ENCODE measurements at regions not wholly inside any gene's neighbourhood (a gene's known extent, or its start where the extent isn't known, plus 50 kb on each side); places are given as distances from the start of the nearest gene placed in this dataset.
"Not testable (repeated sequence)": the region's sequence is repeated elsewhere in the genome, so short reads cannot be mapped to it uniquely, and the experiment has no call there.

- H3K9me3 Mint-ChIP-seq; H3K4me3 Mint-ChIP-seq; CTCF ChIA-PET (ENCODE audit: partially characterized antibody); POLR2A ChIA-PET (ENCODE audit: partially characterized antibody); H3K27ac Mint-ChIP-seq; H3K27ac ChIP-seq (ENCODE audit: low read depth, low read length); H3K4me1 Mint-ChIP-seq; H3K27me3 Mint-ChIP-seq; H3K27me3 ChIP-seq (ENCODE audit: insufficient read depth, low read length); intact Hi-C loops (cut with micrococcal nuclease); DNase-seq; H3K9me3 ChIP-seq (ENCODE audit: control insufficient read depth in 1 of 2, low read length in 2 of 2); H3K4me3 ChIP-seq (ENCODE audit: low read length in 2 of 2); H3K36me3 ChIP-seq (ENCODE audit: insufficient read depth, low read length); H3K36me3 Mint-ChIP-seq; H3K4me1 ChIP-seq (ENCODE audit: insufficient read depth, low read length): not testable (repeated sequence)
Measured at GRCh38 chr13:18706538-18706937, 475.1 kb downstream of the TUBA3C start.

GRCh38 chr13:18702464-18703247, 479.0 kb downstream of the TUBA3C start:
- CTCF ChIA-PET (ENCODE audit: partially characterized antibody); H3K9me3 Mint-ChIP-seq; H3K27ac Mint-ChIP-seq; H3K4me3 ChIP-seq (ENCODE audit: low read length in 2 of 2); H3K4me1 ChIP-seq (ENCODE audit: insufficient read depth, low read length); DNase-seq; H3K36me3 ChIP-seq (ENCODE audit: insufficient read depth, low read length); H3K27me3 Mint-ChIP-seq; H3K4me3 Mint-ChIP-seq; H3K27me3 ChIP-seq (ENCODE audit: insufficient read depth, low read length); intact Hi-C loops (cut with micrococcal nuclease); H3K9me3 ChIP-seq (ENCODE audit: control insufficient read depth in 1 of 2, low read length in 2 of 2); H3K27ac ChIP-seq (ENCODE audit: low read depth, low read length); POLR2A ChIA-PET (ENCODE audit: partially characterized antibody); H3K36me3 Mint-ChIP-seq; H3K4me1 Mint-ChIP-seq: not testable (repeated sequence)

- H3K4me1 Mint-ChIP-seq; H3K27me3 Mint-ChIP-seq; POLR2A ChIA-PET (ENCODE audit: partially characterized antibody); H3K27ac Mint-ChIP-seq; H3K27me3 ChIP-seq (ENCODE audit: insufficient read depth, low read length); H3K9me3 Mint-ChIP-seq; H3K36me3 Mint-ChIP-seq; intact Hi-C loops (cut with micrococcal nuclease); DNase-seq; CTCF ChIA-PET (ENCODE audit: partially characterized antibody); H3K9me3 ChIP-seq (ENCODE audit: control insufficient read depth in 1 of 2, low read length in 2 of 2); H3K36me3 ChIP-seq (ENCODE audit: insufficient read depth, low read length); H3K4me3 Mint-ChIP-seq; H3K4me1 ChIP-seq (ENCODE audit: insufficient read depth, low read length); H3K4me3 ChIP-seq (ENCODE audit: low read length in 2 of 2); H3K27ac ChIP-seq (ENCODE audit: low read depth, low read length): not testable (repeated sequence)
Measured at GRCh38 chr13:18698332-18698731, 483.3 kb downstream of the TUBA3C start.

- H3K4me3 ChIP-seq (ENCODE audit: low read length in 2 of 2); H3K4me3 Mint-ChIP-seq; H3K27ac ChIP-seq (ENCODE audit: low read depth, low read length); intact Hi-C loops (cut with micrococcal nuclease); H3K27ac Mint-ChIP-seq; H3K36me3 Mint-ChIP-seq; H3K4me1 ChIP-seq (ENCODE audit: insufficient read depth, low read length); POLR2A ChIA-PET (ENCODE audit: partially characterized antibody); H3K27me3 Mint-ChIP-seq; H3K9me3 ChIP-seq (ENCODE audit: control insufficient read depth in 1 of 2, low read length in 2 of 2); H3K9me3 Mint-ChIP-seq; H3K36me3 ChIP-seq (ENCODE audit: insufficient read depth, low read length); CTCF ChIA-PET (ENCODE audit: partially characterized antibody); H3K27me3 ChIP-seq (ENCODE audit: insufficient read depth, low read length); DNase-seq; H3K4me1 Mint-ChIP-seq: not testable (repeated sequence)
Measured at GRCh38 chr13:18697851-18698250, 483.8 kb downstream of the TUBA3C start.

GRCh38 chr13:18697221-18697620, 484.4 kb downstream of the TUBA3C start:
- H3K36me3 Mint-ChIP-seq; H3K4me1 ChIP-seq (ENCODE audit: insufficient read depth, low read length); H3K27ac Mint-ChIP-seq; H3K27me3 Mint-ChIP-seq; intact Hi-C loops (cut with micrococcal nuclease); H3K4me3 ChIP-seq (ENCODE audit: low read length in 2 of 2); DNase-seq; H3K4me1 Mint-ChIP-seq; CTCF ChIA-PET (ENCODE audit: partially characterized antibody); H3K36me3 ChIP-seq (ENCODE audit: insufficient read depth, low read length); H3K9me3 ChIP-seq (ENCODE audit: control insufficient read depth in 1 of 2, low read length in 2 of 2); H3K9me3 Mint-ChIP-seq; H3K27ac ChIP-seq (ENCODE audit: low read depth, low read length); POLR2A ChIA-PET (ENCODE audit: partially characterized antibody); H3K4me3 Mint-ChIP-seq; H3K27me3 ChIP-seq (ENCODE audit: insufficient read depth, low read length): not testable (repeated sequence)

- H3K9me3 ChIP-seq (ENCODE audit: control insufficient read depth in 1 of 2, low read length in 2 of 2); POLR2A ChIA-PET (ENCODE audit: partially characterized antibody); DNase-seq; H3K36me3 ChIP-seq (ENCODE audit: insufficient read depth, low read length); H3K27me3 ChIP-seq (ENCODE audit: insufficient read depth, low read length); H3K4me3 Mint-ChIP-seq; H3K27ac ChIP-seq (ENCODE audit: low read depth, low read length); CTCF ChIA-PET (ENCODE audit: partially characterized antibody); intact Hi-C loops (cut with micrococcal nuclease); H3K9me3 Mint-ChIP-seq; H3K36me3 Mint-ChIP-seq; H3K4me1 Mint-ChIP-seq; H3K27ac Mint-ChIP-seq; H3K4me3 ChIP-seq (ENCODE audit: low read length in 2 of 2); H3K27me3 Mint-ChIP-seq; H3K4me1 ChIP-seq (ENCODE audit: insufficient read depth, low read length): not testable (repeated sequence)
Measured at GRCh38 chr13:18677403-18677802, 504.2 kb downstream of the TUBA3C start.

GRCh38 chr13:18675268-18675667, 506.4 kb downstream of the TUBA3C start:
- H3K27ac ChIP-seq (ENCODE audit: low read depth, low read length); H3K9me3 Mint-ChIP-seq; H3K27me3 ChIP-seq (ENCODE audit: insufficient read depth, low read length); H3K27me3 Mint-ChIP-seq; DNase-seq; POLR2A ChIA-PET (ENCODE audit: partially characterized antibody); H3K36me3 ChIP-seq (ENCODE audit: insufficient read depth, low read length); H3K4me1 Mint-ChIP-seq; H3K4me3 Mint-ChIP-seq; H3K36me3 Mint-ChIP-seq; H3K4me1 ChIP-seq (ENCODE audit: insufficient read depth, low read length); H3K9me3 ChIP-seq (ENCODE audit: control insufficient read depth in 1 of 2, low read length in 2 of 2); intact Hi-C loops (cut with micrococcal nuclease); H3K4me3 ChIP-seq (ENCODE audit: low read length in 2 of 2); CTCF ChIA-PET (ENCODE audit: partially characterized antibody); H3K27ac Mint-ChIP-seq: not testable (repeated sequence)

GRCh38 chr13:18673794-18674193, 507.8 kb downstream of the TUBA3C start:
- H3K4me3 ChIP-seq (ENCODE audit: low read length in 2 of 2); POLR2A ChIA-PET (ENCODE audit: partially characterized antibody); H3K27me3 Mint-ChIP-seq; CTCF ChIA-PET (ENCODE audit: partially characterized antibody); H3K36me3 Mint-ChIP-seq; H3K9me3 ChIP-seq (ENCODE audit: control insufficient read depth in 1 of 2, low read length in 2 of 2); H3K4me1 Mint-ChIP-seq; H3K4me1 ChIP-seq (ENCODE audit: insufficient read depth, low read length); H3K4me3 Mint-ChIP-seq; DNase-seq; H3K27me3 ChIP-seq (ENCODE audit: insufficient read depth, low read length); H3K36me3 ChIP-seq (ENCODE audit: insufficient read depth, low read length); H3K9me3 Mint-ChIP-seq; intact Hi-C loops (cut with micrococcal nuclease); H3K27ac Mint-ChIP-seq; H3K27ac ChIP-seq (ENCODE audit: low read depth, low read length): not testable (repeated sequence)
